Hepatocyte (in vitro differentiated cells): ENCODE measurements at regions not wholly inside any gene's neighbourhood (a gene's known extent, or its start where the extent isn't known, plus 50 kb on each side); places are given as distances from the start of the nearest gene placed in this dataset.

ENCODE experiments used
- DNase-seq: peaks from one replicate; pipeline ENCODE4 v3.0.0-alpha.2; 2016; ENCODE audit warnings: low spot score
- H2AFZ ChIP-seq: fragments of 200-600 bp; sonication (generic); 2 replicates; pipeline ENCODE4 v1.6.0; 2016; ENCODE audit warnings: antibody characterized with exemption, mild to moderate bottlenecking
- H3K27ac ChIP-seq: fragments of 200-600 bp; sonication (generic); 2 replicates; pipeline ENCODE4 v1.5.1; 2016; ENCODE audit warnings: mild to moderate bottlenecking
- H3K27me3 ChIP-seq: fragments of 200-600 bp; sonication (generic); 2 replicates; pipeline ENCODE4 v1.6.1; 2016
- H3K36me3 ChIP-seq: fragments of 200-600 bp; sonication (generic); replicated peaks from 2 replicates; pipeline ENCODE4 v1.5.1; 2016; ENCODE audit warnings: low read depth; ENCODE audit not compliant: insufficient read depth
- H3K4me1 ChIP-seq: fragments of 200-600 bp; sonication (generic); 2 replicates; pipeline ENCODE4 v1.5.1; 2016; ENCODE audit warnings: mild to moderate bottlenecking, moderate library complexity; ENCODE audit not compliant: insufficient read depth
- H3K4me2 ChIP-seq: fragments of 200-600 bp; sonication (generic); 2 replicates; pipeline ENCODE4 v1.6.0; 2016
- H3K4me3 ChIP-seq: fragments of 200-600 bp; sonication (generic); 2 replicates; pipeline ENCODE4 v1.5.1; 2016; ENCODE audit warnings: mild to moderate bottlenecking
- H3K79me2 ChIP-seq: fragments of 200-600 bp; sonication (generic); 2 replicates; pipeline ENCODE4 v1.6.0; 2017; ENCODE audit warnings: mild to moderate bottlenecking
- H3K9me2 ChIP-seq: fragments of 200-600 bp; sonication (generic); replicated peaks from 2 replicates; pipeline ENCODE4 v1.6.0; 2017; ENCODE audit warnings: mild to moderate bottlenecking; ENCODE audit not compliant: insufficient read depth
- H3K9me3 ChIP-seq: fragments of 200-600 bp; sonication (generic); 2 replicates; pipeline ENCODE4 v1.5.1; 2016; ENCODE audit warnings: low read depth, mild to moderate bottlenecking
- H4K20me1 ChIP-seq: fragments of 200-600 bp; sonication (generic); 2 replicates; pipeline ENCODE4 v1.6.0; 2016; ENCODE audit warnings: mild to moderate bottlenecking; ENCODE audit not compliant: insufficient read depth, poor library complexity, severe bottlenecking
- EZH2 ChIP-seq: fragments of 200-600 bp; sonication (generic); IDR thresholded peaks from 2 replicates; pipeline ENCODE4 v1.6.1; 2016; ENCODE audit warnings: antibody characterized with exemption, mild to moderate bottlenecking, borderline replicate concordance
- EZH2phosphoT487 ChIP-seq: fragments of 200-600 bp; sonication (generic); IDR thresholded peaks from one replicate; pipeline ENCODE4 v1.6.1; 2018; ENCODE audit warnings: antibody characterized with exemption, mild to moderate bottlenecking, low read depth, moderate library complexity; ENCODE audit not compliant: unreplicated experiment, severe bottlenecking
- WGBS: methylation state at CpG from one replicate; pipeline ENCODE4 v1.1.6; 2016; ENCODE audit warnings: low lambda C conversion rate; ENCODE audit errors: missing lambda C conversion rate; 5-methylcytosine and 5-hydroxymethylcytosine counted together
- TF ChIP-seq, protein P1 (sequence below): fragments of 200-600 bp; sonication (generic); IDR thresholded peaks from 2 replicates; pipeline ENCODE4 v1.5.1; 2016; ENCODE audit warnings: antibody characterized with exemption, mild to moderate bottlenecking; ENCODE audit not compliant: poor library complexity

DNA sequence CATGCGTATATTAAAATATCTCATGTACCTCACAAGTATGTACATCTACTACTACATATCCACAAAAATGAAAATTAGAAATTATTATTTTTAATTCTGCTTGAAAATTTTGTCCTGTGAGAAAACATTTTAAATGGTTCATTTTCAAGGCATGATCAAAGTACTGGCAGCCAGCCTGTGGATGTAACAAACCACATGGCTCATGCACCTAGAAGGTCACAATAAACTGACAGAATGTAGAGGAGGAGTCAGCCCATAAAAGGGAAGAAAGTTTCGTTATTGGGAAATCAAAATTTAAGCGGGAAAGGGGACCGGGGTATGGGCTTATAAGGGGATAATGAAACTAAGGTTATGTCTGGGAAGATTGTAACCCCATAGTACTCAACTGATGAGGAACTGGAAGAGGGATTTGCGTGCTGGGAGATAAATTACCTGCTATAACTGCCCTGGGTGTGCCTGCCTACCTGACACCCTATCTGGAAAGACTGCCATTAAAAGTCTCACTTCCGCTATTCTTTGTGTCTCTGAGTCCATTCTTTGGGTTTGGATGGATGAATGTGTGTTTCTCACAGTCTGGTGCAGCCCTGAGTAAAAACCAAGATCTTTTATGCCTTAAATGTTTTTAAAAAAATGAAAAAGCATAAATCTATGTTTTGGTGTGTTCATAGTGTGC lies 62.2 kb upstream of the PCED1B start:
- H3K4me1 ChIP-seq, result no peaks in the 10 kb centered on the region
- DNase-seq, result no peak
- H4K20me1 ChIP-seq, result no peaks in the 10 kb centered on the region
- H3K27me3 ChIP-seq, result no peaks in the 10 kb centered on the region
- H3K27ac ChIP-seq, result no peak overlapping the region
- TF ChIP-seq, protein P1, sequence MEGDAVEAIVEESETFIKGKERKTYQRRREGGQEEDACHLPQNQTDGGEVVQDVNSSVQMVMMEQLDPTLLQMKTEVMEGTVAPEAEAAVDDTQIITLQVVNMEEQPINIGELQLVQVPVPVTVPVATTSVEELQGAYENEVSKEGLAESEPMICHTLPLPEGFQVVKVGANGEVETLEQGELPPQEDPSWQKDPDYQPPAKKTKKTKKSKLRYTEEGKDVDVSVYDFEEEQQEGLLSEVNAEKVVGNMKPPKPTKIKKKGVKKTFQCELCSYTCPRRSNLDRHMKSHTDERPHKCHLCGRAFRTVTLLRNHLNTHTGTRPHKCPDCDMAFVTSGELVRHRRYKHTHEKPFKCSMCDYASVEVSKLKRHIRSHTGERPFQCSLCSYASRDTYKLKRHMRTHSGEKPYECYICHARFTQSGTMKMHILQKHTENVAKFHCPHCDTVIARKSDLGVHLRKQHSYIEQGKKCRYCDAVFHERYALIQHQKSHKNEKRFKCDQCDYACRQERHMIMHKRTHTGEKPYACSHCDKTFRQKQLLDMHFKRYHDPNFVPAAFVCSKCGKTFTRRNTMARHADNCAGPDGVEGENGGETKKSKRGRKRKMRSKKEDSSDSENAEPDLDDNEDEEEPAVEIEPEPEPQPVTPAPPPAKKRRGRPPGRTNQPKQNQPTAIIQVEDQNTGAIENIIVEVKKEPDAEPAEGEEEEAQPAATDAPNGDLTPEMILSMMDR, result no peak
- TF ChIP-seq EZH2phosphoT487 (no peak), EZH2 (no peak)
- H2AFZ ChIP-seq, result no peak overlapping the region
- no peaks in the 10 kb centered on the region for H3K79me2 ChIP-seq
- 94% methylated on average over 6 of the region's 6 CpGs for WGBS
- no peak overlapping the region for H3K4me2 ChIP-seq
- H3K9me2 ChIP-seq, result no peaks in the 10 kb centered on the region
- no peaks in the 10 kb centered on the region for H3K9me3 ChIP-seq
- no peak overlapping the region for H3K4me3 ChIP-seq
- H3K36me3 ChIP-seq, result no peaks in the 10 kb centered on the region

DNA sequence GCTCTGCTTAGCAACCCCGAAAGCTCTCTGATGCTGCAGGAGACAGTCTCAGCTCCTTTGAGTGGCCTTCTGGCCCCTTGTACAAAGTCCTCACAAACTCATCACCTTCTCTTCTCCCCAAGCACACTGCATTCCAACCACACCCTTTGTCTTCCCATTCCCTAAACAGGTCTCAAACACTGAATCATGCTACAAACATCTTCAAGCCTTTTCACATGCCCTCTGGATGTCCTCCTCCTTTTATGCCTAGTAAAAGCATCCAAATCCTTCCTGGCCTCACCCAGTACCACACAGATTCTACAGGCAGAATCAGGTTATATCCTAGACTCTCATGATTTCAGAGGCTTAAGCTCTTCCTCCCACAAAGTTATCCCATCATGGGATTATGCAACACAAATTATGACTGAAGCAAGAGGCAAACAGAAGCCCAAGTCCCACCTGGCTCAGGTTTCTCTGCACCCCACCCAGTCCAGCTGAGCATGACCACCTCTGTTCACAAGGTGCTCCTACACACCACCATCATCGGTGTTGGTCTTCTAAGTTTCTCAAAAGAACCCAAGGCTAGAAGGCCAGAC lies 61.4 kb upstream of the PCED1B start:
- H3K9me3 ChIP-seq, result no peaks in the 10 kb centered on the region
- H4K20me1 ChIP-seq, result no peaks in the 10 kb centered on the region
- no peaks in the 10 kb centered on the region for H3K36me3 ChIP-seq
- H2AFZ ChIP-seq, result no peak overlapping the region
- H3K4me2 ChIP-seq, result no peak overlapping the region
- H3K9me2 ChIP-seq, result no peaks in the 10 kb centered on the region
- H3K4me3 ChIP-seq, result no peak overlapping the region
- TF ChIP-seq EZH2 (no peak), EZH2phosphoT487 (no peak)
- TF ChIP-seq, protein P1, result no peak
- no peaks in the 10 kb centered on the region for H3K4me1 ChIP-seq
- WGBS, result 86% methylated on average over 2 of the region's 2 CpGs
- no peak for DNase-seq
- H3K79me2 ChIP-seq, result no peaks in the 10 kb centered on the region
- no peaks in the 10 kb centered on the region for H3K27me3 ChIP-seq
- no peak overlapping the region for H3K27ac ChIP-seq

DNA sequence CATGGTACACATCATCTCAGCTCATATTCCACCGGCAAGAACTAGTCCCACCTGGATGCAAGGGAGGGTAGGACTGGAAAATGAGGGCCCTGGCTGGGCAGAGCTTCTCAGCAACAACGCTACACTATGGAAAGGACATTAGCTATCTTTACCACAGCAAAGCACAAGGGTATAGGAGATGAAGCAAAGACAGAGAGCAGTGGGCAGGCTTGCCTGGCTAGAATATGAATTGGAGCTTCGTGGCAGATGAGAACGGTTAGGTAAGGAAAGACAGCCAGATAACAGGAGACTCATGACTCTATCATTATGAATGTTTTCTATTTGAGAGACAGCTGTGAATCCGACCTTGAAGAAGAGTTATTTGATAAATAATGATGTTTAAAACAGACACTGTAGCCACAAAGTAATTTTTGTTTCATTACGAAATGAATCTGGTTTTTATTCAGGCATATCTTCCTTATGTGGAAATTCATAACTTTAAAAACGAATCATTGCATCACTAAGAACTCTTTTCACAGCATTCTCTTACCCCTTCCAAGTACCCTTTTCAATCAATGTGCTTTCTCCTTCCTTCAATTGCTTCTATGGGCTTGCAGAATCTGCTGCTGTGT lies 59.1 kb upstream of the PCED1B start:
- Histone ChIP-seq H3K27ac (no peak overlapping the region), H3K4me1 (no peaks in the 10 kb centered on the region), H3K9me3 (no peaks in the 10 kb centered on the region), H3K4me2 (no peak overlapping the region), H3K36me3 (no peaks in the 10 kb centered on the region), H4K20me1 (no peaks in the 10 kb centered on the region), H3K4me3 (no peak overlapping the region), H3K27me3 (no peaks in the 10 kb centered on the region), H3K79me2 (no peaks in the 10 kb centered on the region), H2AFZ (no peak overlapping the region), H3K9me2 (no peaks in the 10 kb centered on the region)
- WGBS, result 79% methylated on average over 7 of the region's 7 CpGs
- TF ChIP-seq EZH2phosphoT487 (no peak), EZH2 (no peak)
- TF ChIP-seq, protein P1, result no peak
- DNase-seq, result no peak
